ENCODE measurements at regions not wholly inside any gene's neighbourhood (a gene's known extent, or its start where the extent isn't known, plus 50 kb on each side); places are given as distances from the start of the nearest gene placed in this dataset.
A peak's percentile ranks its signal among the peaks of the same experiment; 100 is the strongest.
"Not testable (repeated sequence)": the region's sequence is repeated elsewhere in the genome, so short reads cannot be mapped to it uniquely, and the experiment has no call there.

DNA sequence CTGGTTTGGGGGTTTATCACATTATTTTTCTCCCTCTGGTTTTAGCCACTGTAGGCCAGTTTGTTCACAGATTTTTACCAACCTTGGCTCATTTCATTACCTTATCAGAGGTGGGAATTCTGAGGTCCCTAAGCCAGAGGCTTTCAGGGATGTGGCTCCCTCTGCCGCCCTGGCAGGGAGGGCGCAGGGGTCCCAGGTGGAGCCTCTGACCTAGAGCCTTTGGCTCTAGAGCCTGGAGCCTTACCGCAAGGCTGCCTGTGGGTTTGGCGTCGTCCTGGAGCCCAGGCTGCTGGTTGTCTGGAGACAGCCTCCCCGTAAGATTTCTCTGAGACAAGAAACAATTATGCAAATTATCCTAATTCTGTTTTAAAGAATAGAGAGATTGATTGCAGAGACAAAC is 188.0 kb downstream of the LMLN start:
- DNase-seq: not testable (repeated sequence)

DNA sequence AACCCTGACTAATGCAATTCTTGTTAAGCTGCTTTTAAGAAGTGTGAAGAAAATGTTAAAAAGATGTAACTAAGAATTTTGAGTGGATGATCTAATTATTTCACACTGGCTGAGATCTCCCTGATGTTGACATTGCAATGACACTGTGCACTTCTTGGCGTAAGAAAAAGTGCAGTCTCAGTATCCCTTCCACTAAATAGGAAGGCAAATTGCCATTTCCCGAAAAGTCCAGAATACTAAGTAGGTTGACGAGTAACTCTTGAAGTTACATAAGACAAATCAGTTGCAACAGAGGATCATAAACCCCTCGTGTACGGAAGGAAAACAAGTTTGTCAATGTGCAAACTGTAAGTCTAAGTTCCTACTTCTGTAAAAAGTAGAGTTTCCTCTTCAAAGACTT is 189.9 kb downstream of the LMLN start:
- not testable (repeated sequence) for DNase-seq

DNA sequence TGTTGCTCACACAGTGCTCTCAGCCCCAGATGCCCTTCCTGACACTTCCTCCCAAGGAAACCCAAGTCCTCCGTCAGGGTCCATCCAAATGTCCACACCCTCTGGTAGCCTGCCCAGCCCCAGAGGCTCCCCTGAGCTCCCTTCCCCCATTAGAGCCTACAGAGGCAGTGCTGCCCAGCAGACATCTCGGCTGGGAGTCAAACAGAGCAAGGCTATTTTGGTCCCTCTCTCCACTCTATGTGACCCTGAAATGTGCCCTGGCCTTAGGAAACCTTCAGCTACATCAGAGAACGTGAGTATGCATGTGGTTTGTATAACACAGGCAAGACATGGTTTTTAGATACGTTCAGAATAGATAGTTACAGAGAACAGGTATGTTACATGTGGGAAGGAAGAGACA is 191.8 kb downstream of the LMLN start:
- not testable (repeated sequence) for DNase-seq

DNA sequence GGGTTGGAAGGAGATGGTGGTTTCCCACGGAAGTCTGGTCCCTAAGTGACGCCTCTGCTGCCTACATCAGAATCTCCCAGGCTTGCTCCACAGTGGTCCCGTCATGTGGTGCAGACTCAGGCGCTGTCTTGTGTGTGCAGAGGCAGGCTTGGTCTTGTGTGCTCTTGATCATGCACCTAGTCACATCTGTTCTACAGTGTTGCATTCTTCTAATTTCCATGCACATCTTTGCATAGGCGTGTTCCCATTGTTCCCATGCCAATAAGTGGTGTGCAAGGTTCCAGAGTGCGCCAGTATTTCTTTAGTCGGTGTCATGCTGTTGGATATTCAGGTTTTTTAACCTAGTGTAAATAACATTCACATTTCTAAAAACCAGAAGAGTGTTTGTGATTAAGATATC is 195.8 kb downstream of the LMLN start:
- not testable (repeated sequence) for DNase-seq

DNA sequence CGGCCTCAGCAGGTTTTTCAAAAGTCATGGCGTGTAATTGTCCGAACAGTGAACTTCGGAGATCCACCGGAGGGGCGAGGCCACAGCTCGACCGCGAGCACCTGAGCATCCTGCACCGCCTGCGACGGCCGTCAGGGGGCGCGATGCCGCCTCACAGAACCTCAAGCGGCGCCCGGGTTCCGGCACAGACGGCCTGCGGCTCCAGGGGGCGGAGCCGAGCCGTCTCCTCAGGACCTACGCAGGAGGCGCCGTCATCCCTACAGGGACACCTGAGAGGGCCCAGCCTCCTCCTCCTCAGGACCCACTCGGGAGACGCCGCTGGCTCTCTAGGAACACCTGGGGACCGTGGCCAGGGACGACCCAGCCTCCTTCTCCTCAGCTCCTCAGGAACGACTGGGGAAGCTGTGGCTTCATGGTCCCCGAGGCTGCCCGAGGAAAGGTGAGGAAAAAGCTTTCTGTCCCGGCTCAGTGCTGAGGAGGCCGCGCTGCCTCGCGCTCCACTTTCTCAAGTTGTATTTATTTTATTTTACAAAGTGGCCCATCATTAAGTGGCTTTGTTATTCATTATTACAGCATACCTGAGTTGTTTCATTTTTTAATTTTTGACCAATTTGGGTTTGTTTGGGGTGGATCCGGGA is 197.3 kb downstream of the LMLN start:
- not testable (repeated sequence) for DNase-seq

DNA sequence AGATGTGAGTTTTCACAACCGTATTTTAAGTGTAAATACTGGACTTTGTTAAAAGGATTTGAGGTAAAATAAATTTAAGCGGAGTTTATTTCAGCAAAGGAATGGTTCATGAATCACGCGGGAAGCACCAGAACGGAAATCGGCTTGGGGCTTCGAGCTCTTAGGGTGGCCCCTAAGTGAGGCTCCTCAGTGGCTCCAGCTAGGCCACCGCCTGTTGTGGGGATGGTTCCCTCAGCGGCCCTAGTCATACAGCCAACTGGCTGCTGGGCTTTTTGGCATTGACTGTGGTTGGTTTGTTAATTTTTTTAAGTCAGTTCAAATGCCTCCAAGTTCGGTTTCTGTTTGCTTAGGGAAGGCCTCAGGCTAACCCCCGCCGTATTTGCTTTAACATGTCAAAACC is 198.0 kb downstream of the LMLN start:
- not testable (repeated sequence) for DNase-seq

GRCh38 chr3:198167339-198168039 is 207.5 kb downstream of the LMLN start:
- peak; percentile 69 for DNase-seq

GRCh38 chr3:198170781-198171180 is 210.8 kb downstream of the LMLN start:
- DNase-seq: not testable (repeated sequence)

DNA sequence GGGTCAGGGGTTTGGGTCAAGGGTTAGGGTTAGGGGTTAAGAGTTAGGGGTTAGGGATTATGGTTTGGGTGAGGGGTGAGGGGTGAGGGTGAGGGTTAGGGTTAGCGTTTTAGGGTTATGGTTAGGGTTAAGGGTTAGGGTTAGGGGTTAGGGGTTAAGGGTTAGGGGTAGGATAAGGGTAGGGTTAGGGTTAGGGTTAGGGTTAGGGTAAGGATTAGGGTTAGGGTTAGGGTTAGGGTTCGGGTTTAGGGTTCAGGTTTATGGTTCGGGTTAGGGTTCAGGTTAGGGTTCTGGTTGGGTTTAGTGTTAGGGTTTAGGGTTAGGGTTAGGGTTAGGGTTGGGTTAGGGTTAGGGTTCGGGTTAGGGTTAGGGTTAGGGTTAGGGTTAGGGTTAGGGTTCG is 213.1 kb downstream of the LMLN start:
- not testable (repeated sequence) for DNase-seq

DNA sequence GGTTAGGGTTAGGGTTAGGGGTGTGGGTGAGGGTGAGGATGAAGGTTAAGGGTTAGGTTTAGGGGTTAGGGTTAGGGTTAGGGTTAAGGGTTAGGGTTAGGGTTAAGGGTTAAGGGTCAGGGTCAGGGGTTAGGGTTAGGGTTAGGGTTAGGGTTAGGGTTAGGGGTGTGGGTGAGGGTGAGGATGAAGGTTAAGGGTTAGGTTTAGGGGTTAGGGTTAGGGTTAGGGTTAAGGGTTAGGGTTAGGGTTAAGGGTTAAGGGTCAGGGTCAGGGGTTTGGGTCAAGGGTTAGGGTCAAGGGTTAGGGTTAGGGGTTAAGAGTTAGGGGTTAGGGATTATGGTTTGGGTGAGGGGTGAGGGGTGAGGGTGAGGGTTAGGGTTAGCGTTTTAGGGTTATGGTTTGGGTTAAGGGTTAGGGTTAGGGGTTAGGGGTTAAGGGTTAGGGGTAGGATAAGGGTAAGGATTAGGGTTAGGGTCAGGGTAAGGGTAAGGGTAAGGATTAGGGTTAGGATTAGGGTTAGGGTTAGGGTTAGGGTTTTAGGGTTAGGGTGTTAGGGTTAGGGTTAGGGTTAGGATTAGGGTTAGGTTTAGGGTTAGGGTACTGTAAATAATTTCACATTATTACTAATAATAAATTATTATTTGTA is 214.0 kb downstream of the LMLN start:
- not testable (repeated sequence) for DNase-seq

Data from activated gamma-delta T cell treated with Interleukin-2 at 50 U/mL for 16 hours (primary cell).